A549 (cell line): ENCODE measurements at regions not wholly inside any gene's neighbourhood (a gene's known extent, or its start where the extent isn't known, plus 50 kb on each side); places are given as distances from the start of the nearest gene placed in this dataset.

Experiments used
- CTCF ChIP-seq: fragments of >200 bp; sonication (Bioruptor Twin); formaldehyde crosslinking; IDR thresholded peaks from 3 replicates; pipeline ENCODE4 v1.5.1; 2016
- POLR2A ChIP-seq: IDR thresholded peaks from 2 replicates; pipeline ENCODE4 v1.6.1; 2012; ENCODE audit warnings: mild to moderate bottlenecking, low read length
- POLR2AphosphoS2 ChIP-seq: conservative IDR thresholded peaks from 2 replicates; pipeline ENCODE4 v1.6.1; 2012; ENCODE audit warnings: low read length, improper control_type of control experiment, inconsistent platforms
- RAD21 ChIP-seq, 2 experiments: fragments of >200 bp in 1 of 2; sonication (Bioruptor Twin) in 1 of 2; formaldehyde crosslinking in 1 of 2; IDR thresholded peaks in 1 of 2; conservative IDR thresholded peaks in 1 of 2; 2 replicates in 1 of 2; 3 replicates in 1 of 2; pipeline ENCODE4 v1.6.1; 2012 to 2018; ENCODE audit warnings: inconsistent platforms in 1 of 2
- REST ChIP-seq: fragments of 200-600 bp; sonication (generic); IDR thresholded peaks from 2 replicates; pipeline ENCODE4 v1.6.1; 2016; ENCODE audit warnings: antibody characterized with exemption, mild to moderate bottlenecking, moderate library complexity
- SREBF2 ChIP-seq: fragments of 450-650 bp; IDR thresholded peaks from 2 replicates; pipeline ENCODE4 v1.6.1; 2014; ENCODE audit warnings: mild to moderate bottlenecking, moderate library complexity
- USF2 ChIP-seq: fragments of 450-650 bp; IDR thresholded peaks from 2 replicates; pipeline ENCODE4 v1.6.1; 2014; ENCODE audit warnings: antibody characterized with exemption

GRCh38 chr14:62614122-62614521, 431.1 kb downstream of the KCNH5 start:
- TF ChIP-seq USF2: no peak
- no peak for TF ChIP-seq POLR2AphosphoS2
- no peak for TF ChIP-seq REST
- TF ChIP-seq SREBF2: no peak
- no peak for TF ChIP-seq CTCF
- no peak for TF ChIP-seq RAD21 (conservative IDR thresholded peaks at IDR 0.05 in 1 of 2, IDR thresholded peaks at IDR 0.05 in 1 of 2)
- TF ChIP-seq POLR2A: no peak
